ENCODE measurements at regions not wholly inside any gene's neighbourhood (a gene's known extent, or its start where the extent isn't known, plus 50 kb on each side); places are given as distances from the start of the nearest gene placed in this dataset.

DNA sequence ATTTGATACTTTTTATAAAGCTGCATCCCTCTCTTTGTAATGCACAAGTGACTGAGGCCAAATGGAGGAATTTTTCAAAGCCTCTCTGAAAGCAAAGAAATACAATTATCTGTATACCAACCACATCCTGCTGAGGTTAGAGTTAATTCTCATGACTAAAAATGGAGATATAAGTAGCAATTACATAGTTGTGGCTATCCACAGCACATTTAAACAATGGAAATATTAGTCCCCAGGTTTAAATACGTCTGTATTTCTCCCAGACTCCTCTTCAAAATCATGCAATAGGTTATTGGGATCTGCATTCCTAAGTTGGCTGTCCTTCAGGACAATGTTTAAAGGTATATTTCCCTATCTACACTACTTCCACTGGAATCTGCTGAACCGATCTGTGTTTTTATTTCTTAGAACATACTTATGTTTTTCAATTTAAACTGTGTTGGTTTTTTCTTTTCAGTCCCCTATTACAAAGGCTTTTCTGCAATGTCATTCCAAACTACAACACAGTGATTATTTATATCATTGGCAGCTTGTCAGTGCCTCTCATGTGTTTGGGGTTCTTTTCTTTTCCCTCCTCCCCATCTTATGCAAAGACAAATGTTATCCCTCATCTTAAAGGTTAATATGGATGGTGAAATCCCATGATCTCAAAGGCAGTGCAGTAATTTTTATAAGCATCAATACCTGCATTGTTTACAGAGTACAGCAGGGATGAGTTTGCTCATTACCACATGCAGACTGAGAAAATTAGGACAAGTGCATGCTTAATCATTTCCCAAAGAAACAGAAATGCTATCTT lies 134.8 kb upstream of the FSHR start:
- DNase-seq: no peak
- no peaks in the 10 kb centered on the region for H3K4me1 ChIP-seq (ENCODE audit: control insufficient read depth, insufficient read depth, low read length, poor library complexity, severe bottlenecking)
- no peak for ATAC-seq (ENCODE audit: low read depth in 2 of 2)
- H3K27me3 ChIP-seq (ENCODE audit: control insufficient read depth, insufficient read depth, low read length): no peaks in the 10 kb centered on the region
- no peak overlapping the region for H3K27ac Mint-ChIP-seq
- peaks cover 0 to 11% (median 2%) of the 10 kb centered on the region in 7 donors for H3K9me3 Mint-ChIP-seq
- no peak overlapping the region for H3K4me3 ChIP-seq (ENCODE audit: low read depth, low read length)
- H3K36me3 ChIP-seq (ENCODE audit: control insufficient read depth, insufficient read depth, low read length): no peaks in the 10 kb centered on the region
- H3K4me3 Mint-ChIP-seq: no peak overlapping the region
- no peak overlapping the region for H3K27ac ChIP-seq (ENCODE audit: insufficient read depth, low read length, poor library complexity, severe bottlenecking)
- no peaks in the 10 kb centered on the region for H3K4me1 Mint-ChIP-seq
- H3K27me3 Mint-ChIP-seq: no peaks in the 10 kb centered on the region
- H3K9me3 ChIP-seq (ENCODE audit: control insufficient read depth in 2 of 2, low read length in 2 of 2): no peaks in the 10 kb centered on the region
- H3K36me3 Mint-ChIP-seq: no peaks in the 10 kb centered on the region

DNA sequence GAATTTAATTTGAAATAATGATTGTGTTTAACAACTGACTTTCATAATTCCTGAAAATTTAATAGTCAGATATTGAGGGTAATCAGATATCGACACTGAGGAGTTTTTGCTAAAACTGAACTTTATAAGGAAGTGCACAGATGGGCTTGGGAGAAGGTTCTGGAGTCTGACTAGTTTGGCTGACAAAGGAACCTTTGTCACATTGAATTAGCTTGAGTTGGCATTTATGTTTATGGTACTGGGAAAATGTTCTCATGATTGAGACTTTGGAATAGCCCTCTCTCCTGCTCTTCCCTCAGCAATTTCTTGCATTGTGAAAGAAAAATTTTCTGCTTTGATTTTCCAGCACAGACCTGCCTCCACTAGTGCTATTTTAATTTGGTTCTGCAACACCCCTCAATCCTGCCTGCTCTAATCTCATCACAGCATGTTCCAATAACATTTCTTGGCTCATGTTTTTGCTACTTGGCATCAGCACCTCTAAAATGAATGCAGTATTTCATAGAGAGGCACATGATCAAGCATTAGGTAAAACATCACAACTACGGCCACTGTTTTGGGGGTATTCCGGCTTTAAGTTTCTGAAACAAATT lies 133.9 kb upstream of the FSHR start:
- Histone ChIP-seq H3K4me3 (ENCODE audit: low read depth, low read length) (no peak overlapping the region), H3K4me1 (ENCODE audit: control insufficient read depth, insufficient read depth, low read length, poor library complexity, severe bottlenecking) (no peaks in the 10 kb centered on the region), H3K9me3 (ENCODE audit: control insufficient read depth in 2 of 2, low read length in 2 of 2) (no peaks in the 10 kb centered on the region), H3K27me3 (ENCODE audit: control insufficient read depth, insufficient read depth, low read length) (no peaks in the 10 kb centered on the region), H3K27ac (ENCODE audit: insufficient read depth, low read length, poor library complexity, severe bottlenecking) (no peak overlapping the region), H3K36me3 (ENCODE audit: control insufficient read depth, insufficient read depth, low read length) (no peaks in the 10 kb centered on the region)
- Mint-ChIP-seq H3K36me3 (no peaks in the 10 kb centered on the region), H3K27ac (no peak overlapping the region), H3K9me3 (peaks cover 0 to 11% (median 2%) of the 10 kb centered on the region in 7 donors), H3K27me3 (no peaks in the 10 kb centered on the region), H3K4me3 (no peak overlapping the region), H3K4me1 (no peaks in the 10 kb centered on the region)
- DNase-seq (no peak), ATAC-seq (ENCODE audit: low read depth in 2 of 2) (no peak)

DNA sequence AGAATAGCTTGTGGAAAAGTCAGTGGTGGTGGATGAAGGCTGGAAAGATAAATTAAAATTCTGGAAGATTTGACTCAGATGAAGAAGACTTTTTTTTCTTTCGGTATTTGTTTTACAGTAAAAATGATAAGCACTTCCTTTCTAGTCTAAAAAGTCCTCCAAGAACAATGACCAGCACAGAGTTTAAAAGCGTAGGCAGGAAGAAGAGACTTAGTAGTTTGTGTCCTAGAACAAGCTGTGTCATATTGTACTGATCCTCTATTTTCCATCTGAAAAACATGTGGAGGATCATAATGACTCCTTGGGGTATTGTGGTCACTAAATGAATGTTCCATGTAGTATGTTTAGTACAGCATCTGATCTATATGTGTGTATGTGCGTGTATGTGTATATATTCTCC lies 132.4 kb upstream of the FSHR start:
- Mint-ChIP-seq H3K4me1 (no peaks in the 10 kb centered on the region), H3K36me3 (no peaks in the 10 kb centered on the region), H3K27me3 (no peaks in the 10 kb centered on the region), H3K9me3 (peaks cover 0 to 10% (median 2%) of the 10 kb centered on the region in 7 donors), H3K4me3 (no peak overlapping the region), H3K27ac (no peak overlapping the region)
- Histone ChIP-seq H3K9me3 (ENCODE audit: control insufficient read depth in 2 of 2, low read length in 2 of 2) (no peaks in the 10 kb centered on the region), H3K27ac (ENCODE audit: insufficient read depth, low read length, poor library complexity, severe bottlenecking) (no peak overlapping the region), H3K4me1 (ENCODE audit: control insufficient read depth, insufficient read depth, low read length, poor library complexity, severe bottlenecking) (no peaks in the 10 kb centered on the region), H3K36me3 (ENCODE audit: control insufficient read depth, insufficient read depth, low read length) (no peaks in the 10 kb centered on the region), H3K4me3 (ENCODE audit: low read depth, low read length) (no peak overlapping the region), H3K27me3 (ENCODE audit: control insufficient read depth, insufficient read depth, low read length) (no peaks in the 10 kb centered on the region)
- DNase-seq: no peak
- no peak for ATAC-seq (ENCODE audit: low read depth in 2 of 2)

DNA sequence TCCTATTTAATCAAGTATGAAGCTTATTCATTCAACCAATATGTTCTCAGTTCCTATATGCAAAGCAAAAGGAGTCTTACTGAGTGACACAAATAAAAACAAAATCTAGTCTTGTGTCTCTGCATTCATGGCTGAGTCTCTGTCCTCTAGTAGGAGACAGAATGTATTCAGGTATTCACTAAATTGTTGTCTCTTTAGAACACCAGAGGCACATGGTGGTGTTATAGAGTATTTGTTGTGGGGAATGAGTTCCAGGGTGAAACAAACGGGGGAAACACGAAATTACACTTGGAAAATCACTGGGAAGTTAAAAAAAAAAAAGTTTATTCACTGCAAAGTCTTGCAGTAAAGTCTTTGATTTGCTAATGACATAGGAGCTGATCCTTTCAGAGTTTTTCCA lies 131.7 kb upstream of the FSHR start:
- Mint-ChIP-seq H3K36me3 (no peaks in the 10 kb centered on the region), H3K27me3 (no peaks in the 10 kb centered on the region)
- no peak for ATAC-seq (ENCODE audit: low read depth in 2 of 2)

DNA sequence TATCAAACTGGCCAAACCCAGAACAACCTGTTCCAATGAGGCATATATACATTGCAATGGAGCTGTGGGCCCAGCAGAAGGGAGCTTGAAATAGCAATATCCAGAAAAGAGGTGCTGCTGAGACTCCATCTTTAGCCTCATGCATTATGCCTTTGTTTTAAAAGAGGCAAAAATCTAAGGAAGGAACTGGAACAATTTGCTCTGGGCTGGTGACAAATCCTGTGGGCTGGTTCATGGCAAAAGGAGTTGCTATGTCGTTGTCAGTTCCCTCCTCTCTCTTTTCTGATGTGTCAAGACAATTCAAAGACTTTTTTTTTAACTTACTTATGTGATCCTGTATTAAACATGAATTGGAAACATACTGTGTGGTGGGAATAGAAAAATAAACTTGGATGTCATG lies 124.2 kb upstream of the FSHR start:
- H3K27ac Mint-ChIP-seq: no peak overlapping the region
- peaks cover 0 to 19% (median 7%) of the 10 kb centered on the region in 7 donors for H3K9me3 Mint-ChIP-seq
- H3K27me3 Mint-ChIP-seq: no peaks in the 10 kb centered on the region
- ATAC-seq (ENCODE audit: low read depth in 2 of 2) (no peak), DNase-seq (no peak)
- Histone ChIP-seq H3K9me3 (ENCODE audit: control insufficient read depth in 2 of 2, low read length in 2 of 2) (no peaks in the 10 kb centered on the region), H3K4me3 (ENCODE audit: low read depth, low read length) (no peak overlapping the region), H3K4me1 (ENCODE audit: control insufficient read depth, insufficient read depth, low read length, poor library complexity, severe bottlenecking) (no peaks in the 10 kb centered on the region), H3K36me3 (ENCODE audit: control insufficient read depth, insufficient read depth, low read length) (no peaks in the 10 kb centered on the region), H3K27ac (ENCODE audit: insufficient read depth, low read length, poor library complexity, severe bottlenecking) (no peak overlapping the region), H3K27me3 (ENCODE audit: control insufficient read depth, insufficient read depth, low read length) (no peaks in the 10 kb centered on the region)
- peak overlapping the region in 1 of 4 donors; percentile 23 for H3K4me3 Mint-ChIP-seq
- H3K4me1 Mint-ChIP-seq: no peaks in the 10 kb centered on the region
- no peaks in the 10 kb centered on the region for H3K36me3 Mint-ChIP-seq

More for the DNA sequence above, 131.7 kb upstream of the FSHR start:
- Histone ChIP-seq H3K4me3 (ENCODE audit: low read depth, low read length) (no peak overlapping the region), H3K27ac (ENCODE audit: insufficient read depth, low read length, poor library complexity, severe bottlenecking) (no peak overlapping the region), H3K4me1 (ENCODE audit: control insufficient read depth, insufficient read depth, low read length, poor library complexity, severe bottlenecking) (no peaks in the 10 kb centered on the region), H3K9me3 (ENCODE audit: control insufficient read depth in 2 of 2, low read length in 2 of 2) (no peaks in the 10 kb centered on the region), H3K36me3 (ENCODE audit: control insufficient read depth, insufficient read depth, low read length) (no peaks in the 10 kb centered on the region), H3K27me3 (ENCODE audit: control insufficient read depth, insufficient read depth, low read length) (no peaks in the 10 kb centered on the region)
- Mint-ChIP-seq H3K27ac (no peak overlapping the region), H3K4me1 (no peaks in the 10 kb centered on the region), H3K4me3 (no peak overlapping the region), H3K9me3 (peaks cover 0 to 9% (median 2%) of the 10 kb centered on the region in 7 donors)
- no peak for DNase-seq

DNA sequence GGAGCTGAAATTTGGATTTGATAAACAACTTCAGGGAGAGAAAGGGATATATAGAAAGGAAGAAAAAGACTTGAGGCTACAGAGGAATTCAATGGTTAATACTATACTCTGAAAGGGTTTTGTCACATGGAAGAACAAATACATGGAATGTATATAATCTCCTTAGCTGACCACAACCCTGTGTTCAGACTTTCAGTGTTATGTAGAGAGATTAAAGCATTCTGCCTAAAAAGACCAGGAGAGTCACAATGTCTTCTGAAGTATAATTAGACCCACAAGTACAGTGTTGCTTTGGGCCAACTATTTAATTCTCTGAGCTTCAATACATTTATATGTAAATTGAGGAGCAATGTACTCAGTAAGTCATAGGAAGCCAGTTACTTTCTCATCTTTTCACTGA lies 123.8 kb upstream of the FSHR start:
- Mint-ChIP-seq H3K36me3 (no peaks in the 10 kb centered on the region), H3K4me1 (no peaks in the 10 kb centered on the region), H3K9me3 (peaks cover 0 to 21% (median 7%) of the 10 kb centered on the region in 7 donors), H3K27ac (no peak overlapping the region), H3K4me3 (no peak overlapping the region), H3K27me3 (no peaks in the 10 kb centered on the region)
- no peaks in the 10 kb centered on the region for H3K4me1 ChIP-seq (ENCODE audit: control insufficient read depth, insufficient read depth, low read length, poor library complexity, severe bottlenecking)
- no peaks in the 10 kb centered on the region for H3K9me3 ChIP-seq (ENCODE audit: control insufficient read depth in 2 of 2, low read length in 2 of 2)
- no peak for DNase-seq
- no peak for ATAC-seq (ENCODE audit: low read depth in 2 of 2)
- no peaks in the 10 kb centered on the region for H3K36me3 ChIP-seq (ENCODE audit: control insufficient read depth, insufficient read depth, low read length)
- H3K4me3 ChIP-seq (ENCODE audit: low read depth, low read length): no peak overlapping the region
- no peaks in the 10 kb centered on the region for H3K27me3 ChIP-seq (ENCODE audit: control insufficient read depth, insufficient read depth, low read length)
- no peak overlapping the region for H3K27ac ChIP-seq (ENCODE audit: insufficient read depth, low read length, poor library complexity, severe bottlenecking)

DNA sequence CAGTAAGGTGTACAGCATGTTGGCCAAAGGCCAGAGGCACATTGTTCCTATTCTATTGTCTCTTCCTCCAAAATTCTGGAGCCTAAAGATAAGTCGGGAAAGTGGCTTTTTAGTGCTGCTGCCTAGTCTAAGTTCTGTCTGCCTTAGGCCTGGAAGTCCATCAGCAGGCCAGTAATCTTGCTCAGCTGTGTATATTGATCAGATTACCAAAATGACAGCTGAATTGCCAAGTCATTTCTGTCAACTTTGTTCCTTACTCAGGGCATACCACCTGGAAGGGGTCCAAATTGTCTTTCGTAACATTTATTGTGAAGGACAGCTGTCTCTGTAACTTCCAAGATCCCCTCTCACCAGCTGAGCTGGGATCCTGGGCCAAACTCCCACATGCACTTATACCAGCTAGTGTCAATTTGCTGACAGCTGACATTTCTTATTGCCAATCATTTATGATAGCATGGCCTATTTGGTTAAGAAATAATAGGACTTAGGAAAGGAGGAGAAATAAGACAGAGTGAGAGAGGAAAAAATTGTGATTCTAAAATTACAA lies 116.8 kb upstream of the FSHR start:
- Histone ChIP-seq H3K4me3 (ENCODE audit: low read depth, low read length) (no peak overlapping the region), H3K4me1 (ENCODE audit: control insufficient read depth, insufficient read depth, low read length, poor library complexity, severe bottlenecking) (no peaks in the 10 kb centered on the region), H3K27ac (ENCODE audit: insufficient read depth, low read length, poor library complexity, severe bottlenecking) (no peak overlapping the region), H3K27me3 (ENCODE audit: control insufficient read depth, insufficient read depth, low read length) (no peaks in the 10 kb centered on the region), H3K36me3 (ENCODE audit: control insufficient read depth, insufficient read depth, low read length) (no peaks in the 10 kb centered on the region), H3K9me3 (ENCODE audit: control insufficient read depth in 2 of 2, low read length in 2 of 2) (no peaks in the 10 kb centered on the region)
- peaks cover 1 to 11% (median 6%) of the 10 kb centered on the region in 7 donors for H3K9me3 Mint-ChIP-seq
- no peaks in the 10 kb centered on the region for H3K27me3 Mint-ChIP-seq
- H3K4me3 Mint-ChIP-seq: no peak overlapping the region
- no peak for ATAC-seq (ENCODE audit: low read depth in 2 of 2)
- no peak for DNase-seq
- H3K4me1 Mint-ChIP-seq: no peaks in the 10 kb centered on the region
- no peaks in the 10 kb centered on the region for H3K36me3 Mint-ChIP-seq
- H3K27ac Mint-ChIP-seq: no peak overlapping the region

DNA sequence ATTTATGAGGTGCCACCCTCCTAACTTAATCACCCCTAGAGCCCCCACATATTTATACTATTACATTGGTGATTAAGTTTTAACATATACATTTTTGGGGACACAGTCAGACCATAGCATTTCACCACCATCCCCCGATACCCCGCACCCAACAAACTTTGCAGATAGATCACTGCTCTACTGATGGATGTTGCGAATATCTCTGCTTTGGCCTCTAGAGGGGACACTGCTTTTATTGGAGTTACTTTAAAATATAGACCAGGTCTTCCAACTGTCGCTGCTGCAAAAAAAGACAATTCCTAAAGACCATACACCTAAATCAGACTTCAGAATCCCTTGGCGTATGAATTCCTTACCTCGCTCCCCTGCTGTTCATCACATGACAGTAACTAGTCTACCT lies 115.8 kb upstream of the FSHR start:
- H3K4me1 Mint-ChIP-seq: no peaks in the 10 kb centered on the region
- H3K4me3 Mint-ChIP-seq: no peak overlapping the region
- no peaks in the 10 kb centered on the region for H3K4me1 ChIP-seq (ENCODE audit: control insufficient read depth, insufficient read depth, low read length, poor library complexity, severe bottlenecking)
- no peak for ATAC-seq (ENCODE audit: low read depth in 2 of 2)
- DNase-seq: no peak
- no peaks in the 10 kb centered on the region for H3K36me3 ChIP-seq (ENCODE audit: control insufficient read depth, insufficient read depth, low read length)
- no peaks in the 10 kb centered on the region for H3K27me3 Mint-ChIP-seq
- no peaks in the 10 kb centered on the region for H3K36me3 Mint-ChIP-seq
- H3K9me3 ChIP-seq (ENCODE audit: control insufficient read depth in 2 of 2, low read length in 2 of 2): no peaks in the 10 kb centered on the region
- H3K9me3 Mint-ChIP-seq: peaks cover 1 to 11% (median 6%) of the 10 kb centered on the region in 7 donors
- H3K27me3 ChIP-seq (ENCODE audit: control insufficient read depth, insufficient read depth, low read length): no peaks in the 10 kb centered on the region
- H3K27ac Mint-ChIP-seq: no peak overlapping the region
- no peak overlapping the region for H3K4me3 ChIP-seq (ENCODE audit: low read depth, low read length)
- no peak overlapping the region for H3K27ac ChIP-seq (ENCODE audit: insufficient read depth, low read length, poor library complexity, severe bottlenecking)
